ENCODE measurements at regions not wholly inside any gene's neighbourhood (a gene's known extent, or its start where the extent isn't known, plus 50 kb on each side); places are given as distances from the start of the nearest gene placed in this dataset.

- TF ChIP-seq POLR2AphosphoS5 (IDR thresholded peaks at IDR 0.05; ENCODE audit: low read depth, low read length) (no peak), TAF1 (IDR thresholded peaks at IDR 0.05; ENCODE audit: borderline replicate concordance, insufficient read depth, low read length) (no peak)
Observed at GRCh38 chr22:27196606-27197005, 539.2 kb downstream of the MIAT start.

Data from PFSK-1 (cell line).